Esophagus (tissue), 2 donors: ENCODE measurements at regions not wholly inside any gene's neighbourhood (a gene's known extent, or its start where the extent isn't known, plus 50 kb on each side); places are given as distances from the start of the nearest gene placed in this dataset.
"Not testable (repeated sequence)": the region's sequence is repeated elsewhere in the genome, so short reads cannot be mapped to it uniquely, and the experiment has no call there.

Experiments used
- H3K27ac ChIP-seq, 2 donors: one replicate each; pipeline ENCODE4 v1.5.1; 2013; ENCODE audit warnings: low read depth in 2 of 2, mild to moderate bottlenecking in 2 of 2, inconsistent platforms in 1 of 2, low read length in 1 of 2, moderate library complexity in 1 of 2
- H3K27me3 ChIP-seq, 2 donors: one replicate each; pipeline ENCODE4 v1.6.1; 2013; ENCODE audit warnings: low read length in 2 of 2, control low read depth in 1 of 2, mild to moderate bottlenecking in 1 of 2; ENCODE audit not compliant: insufficient read depth in 2 of 2, control insufficient read depth in 1 of 2
- H3K36me3 ChIP-seq, 2 donors: one replicate each; pipeline ENCODE4 v1.6.1; 2013; ENCODE audit warnings: low read length in 1 of 2; ENCODE audit not compliant: control insufficient read depth in 2 of 2, insufficient read depth in 2 of 2
- H3K4me1 ChIP-seq, 2 donors: one replicate each; pipeline ENCODE4 v1.6.1; 2013; ENCODE audit warnings: low read length in 1 of 2; ENCODE audit not compliant: control insufficient read depth in 2 of 2, insufficient read depth in 2 of 2
- H3K4me3 ChIP-seq, 2 donors: one replicate each; pipeline ENCODE4 v1.5.1; 2013; ENCODE audit warnings: low read length in 2 of 2, mild to moderate bottlenecking in 2 of 2, low read depth in 1 of 2, moderate library complexity in 1 of 2
- H3K9me3 ChIP-seq, 2 donors: one replicate each; pipeline ENCODE4 v1.6.1; 2013; ENCODE audit warnings: mild to moderate bottlenecking in 2 of 2, low read depth in 1 of 2, low read length in 1 of 2, moderate library complexity in 1 of 2; ENCODE audit not compliant: control insufficient read depth in 2 of 2, insufficient read depth in 1 of 2
- WGBS, 2 donors: extraction: QIAGEN DNeasy Blood & Tissue Kit; methylation state at CpG; one replicate each; pipeline ENCODE4 v1.1.7; 2013; 5-methylcytosine and 5-hydroxymethylcytosine counted together
- donor health status: healthy with polysubstance abuse.
- donor health status: Bipolar disorder and iron deficiency.

DNA sequence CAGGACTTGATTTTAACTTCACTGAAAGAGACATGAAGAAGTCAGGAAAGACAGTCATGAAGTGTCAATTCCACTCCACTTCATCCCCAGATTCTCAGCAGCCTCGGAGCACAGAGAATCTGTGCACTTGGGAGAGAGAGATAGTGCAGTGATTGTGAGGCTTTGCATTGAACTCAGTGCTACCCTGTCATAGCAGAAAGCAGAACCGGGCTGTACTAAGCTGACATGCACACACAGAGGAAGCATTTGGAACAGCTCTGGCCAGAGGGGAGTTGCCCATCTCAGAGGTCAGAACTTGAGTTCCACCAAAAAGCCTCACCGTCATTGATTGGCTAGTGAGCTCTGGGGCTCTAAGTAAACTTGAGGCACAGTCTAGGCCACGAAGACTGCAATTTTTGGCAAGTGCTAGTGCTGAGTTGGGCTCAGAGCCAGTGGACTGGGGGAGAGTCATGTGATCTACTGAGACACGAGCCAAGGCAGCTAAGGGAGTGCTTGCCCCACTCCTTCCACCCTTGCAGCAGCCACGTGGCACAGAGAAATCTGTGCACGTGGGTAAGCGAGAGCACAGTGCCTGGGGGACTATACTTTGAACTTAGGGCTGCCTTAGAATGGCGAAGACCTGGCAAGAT is 810.2 kb upstream of the ADAMTS5 start:
- H3K27ac ChIP-seq = no peak overlapping the region
- H3K9me3 ChIP-seq = no peaks in the 10 kb centered on the region
- no peak overlapping the region for H3K4me3 ChIP-seq
- WGBS, 2 donors = 44 to 51% methylated on average over 9 of the region's 9 CpGs
- peaks cover 0 to 3% of the 10 kb centered on the region in 2 donors for H3K4me1 ChIP-seq
- H3K27me3 ChIP-seq = no peaks in the 10 kb centered on the region
- H3K36me3 ChIP-seq = no peaks in the 10 kb centered on the region

GRCh38 chr21:27772816-27773215 is 805.9 kb upstream of the ADAMTS5 start:
- Histone ChIP-seq H3K9me3 (no peaks in the 10 kb centered on the region), H3K4me1 (peaks cover 0 to 3% of the 10 kb centered on the region in 2 donors), H3K36me3 (no peaks in the 10 kb centered on the region), H3K27me3 (no peaks in the 10 kb centered on the region), H3K4me3 (no peak overlapping the region), H3K27ac (no peak overlapping the region)

- H3K36me3 ChIP-seq = no peaks in the 10 kb centered on the region
- H3K4me3 ChIP-seq = no peak overlapping the region
- H3K4me1 ChIP-seq = peaks cover 0 to under 1% of the 10 kb centered on the region in 2 donors
- no peaks in the 10 kb centered on the region for H3K9me3 ChIP-seq
- WGBS, 2 donors = 78 to 84% methylated on average over 5 of the region's 5 CpGs
- H3K27ac ChIP-seq = no peak overlapping the region
- H3K27me3 ChIP-seq = no peaks in the 10 kb centered on the region
Observed at GRCh38 chr21:27771938-27772483, 805.1 kb upstream of the ADAMTS5 start.

- 85 to 89% methylated on average over 2 of the region's 2 CpGs for WGBS, 2 donors
Observed at GRCh38 chr21:27769763-27770162, 802.9 kb upstream of the ADAMTS5 start.

GRCh38 chr21:27768046-27768637 is 801.3 kb upstream of the ADAMTS5 start:
- not testable (repeated sequence) for H3K27ac ChIP-seq, H3K4me3 ChIP-seq
- WGBS, 2 donors = 88 to 91% methylated on average over 5 of the region's 5 CpGs

More at GRCh38 chr21:27769763-27770162, 802.9 kb upstream of the ADAMTS5 start:
- no peaks in the 10 kb centered on the region for H3K27me3 ChIP-seq
- no peak overlapping the region for H3K27ac ChIP-seq
- no peaks in the 10 kb centered on the region for H3K36me3 ChIP-seq
- H3K9me3 ChIP-seq = no peaks in the 10 kb centered on the region
- H3K4me3 ChIP-seq = no peak overlapping the region
- no peaks in the 10 kb centered on the region for H3K4me1 ChIP-seq

GRCh38 chr21:27764056-27764455 is 797.2 kb upstream of the ADAMTS5 start:
- Histone ChIP-seq H3K4me1 (no peaks in the 10 kb centered on the region), H3K4me3 (no peak overlapping the region), H3K27me3 (no peaks in the 10 kb centered on the region), H3K36me3 (no peaks in the 10 kb centered on the region), H3K9me3 (no peaks in the 10 kb centered on the region), H3K27ac (no peak overlapping the region)
- WGBS, 2 donors = 78 to 90% methylated on average over 1 of the region's 1 CpG

More at GRCh38 chr21:27768046-27768637, 801.3 kb upstream of the ADAMTS5 start:
- H3K36me3 ChIP-seq, H3K9me3 ChIP-seq, H3K27me3 ChIP-seq, H3K4me1 ChIP-seq: not testable (repeated sequence)

DNA sequence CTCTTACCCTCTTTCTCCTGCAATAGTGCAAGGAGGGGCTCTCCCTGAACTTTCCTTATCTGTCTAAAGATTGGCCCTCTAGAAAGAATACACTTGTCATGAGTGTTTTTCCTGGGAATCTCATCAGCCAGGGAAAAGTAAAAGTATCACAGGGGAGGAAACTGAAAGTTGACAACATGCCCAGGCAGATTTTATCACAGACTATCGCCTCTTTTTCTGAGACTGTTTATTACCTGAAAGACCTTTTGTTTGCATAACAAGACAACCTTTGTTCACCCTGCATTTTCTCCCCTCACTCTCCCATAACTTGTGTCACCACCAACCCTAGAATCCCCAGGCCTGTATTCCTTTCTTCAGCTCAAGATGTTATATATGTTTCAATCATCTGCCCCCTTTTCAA is 794.7 kb upstream of the ADAMTS5 start:
- no peaks in the 10 kb centered on the region for H3K27me3 ChIP-seq
- H3K4me3 ChIP-seq = no peak overlapping the region
- WGBS, 2 donors = 17 to 29% methylated on average over 1 of the region's 1 CpG
- no peaks in the 10 kb centered on the region for H3K9me3 ChIP-seq
- no peak overlapping the region for H3K27ac ChIP-seq
- H3K36me3 ChIP-seq = no peaks in the 10 kb centered on the region
- H3K4me1 ChIP-seq = no peaks in the 10 kb centered on the region

DNA sequence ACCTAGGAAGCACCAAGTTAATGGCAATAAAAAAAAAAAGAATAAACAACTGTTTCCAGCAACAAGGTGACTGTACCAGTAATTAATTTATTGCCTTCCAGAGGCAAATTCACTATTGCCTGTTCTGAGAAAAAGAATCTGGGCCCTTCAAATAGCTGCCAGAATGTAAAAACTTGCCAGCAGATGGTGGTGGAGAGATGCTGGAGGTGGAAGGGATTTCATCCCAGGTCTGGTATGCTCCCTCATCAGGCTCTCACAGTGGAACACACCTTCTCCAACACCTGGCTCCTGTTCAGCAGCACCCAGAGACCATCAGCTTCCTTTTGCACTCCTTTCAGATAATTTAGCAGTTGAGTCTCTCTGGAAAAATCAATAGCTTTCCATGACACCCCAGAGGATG is 792.9 kb upstream of the ADAMTS5 start:
- no peak overlapping the region for H3K4me3 ChIP-seq
- H3K36me3 ChIP-seq = no peaks in the 10 kb centered on the region
- H3K27me3 ChIP-seq = no peaks in the 10 kb centered on the region
- H3K4me1 ChIP-seq = no peaks in the 10 kb centered on the region
- H3K9me3 ChIP-seq = no peaks in the 10 kb centered on the region
- H3K27ac ChIP-seq = no peak overlapping the region

GRCh38 chr21:27759091-27759659 is 792.3 kb upstream of the ADAMTS5 start:
- no peak overlapping the region for H3K27ac ChIP-seq

DNA sequence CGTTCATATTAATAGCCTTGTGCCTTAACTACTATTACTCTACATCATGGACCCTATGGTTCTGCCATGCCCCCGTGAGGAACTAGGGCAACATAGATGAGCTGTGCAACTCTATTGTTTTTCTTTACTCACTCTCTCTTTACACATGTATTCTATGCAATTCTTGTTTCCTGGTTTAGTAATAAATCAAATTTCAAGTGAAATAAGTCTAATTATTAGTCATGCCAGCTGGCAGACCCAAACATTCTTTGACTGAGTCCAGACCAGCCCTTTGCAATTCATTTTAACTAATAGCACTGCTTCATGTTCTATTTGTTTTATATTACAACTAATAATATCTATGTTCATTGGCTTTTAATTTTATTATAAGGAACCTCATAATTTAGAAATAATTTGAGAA is 789.3 kb upstream of the ADAMTS5 start:
- 65 to 83% methylated on average over 2 of the region's 2 CpGs for WGBS, 2 donors
- H3K27ac ChIP-seq = no peak overlapping the region
- H3K4me1 ChIP-seq = no peaks in the 10 kb centered on the region
- no peaks in the 10 kb centered on the region for H3K9me3 ChIP-seq
- H3K36me3 ChIP-seq = no peaks in the 10 kb centered on the region
- H3K4me3 ChIP-seq = no peak overlapping the region
- no peaks in the 10 kb centered on the region for H3K27me3 ChIP-seq

More at GRCh38 chr21:27759091-27759659, 792.3 kb upstream of the ADAMTS5 start:
- Histone ChIP-seq H3K4me1 (no peaks in the 10 kb centered on the region), H3K36me3 (no peaks in the 10 kb centered on the region), H3K9me3 (no peaks in the 10 kb centered on the region), H3K4me3 (no peak overlapping the region), H3K27me3 (no peaks in the 10 kb centered on the region)
- 83 to 85% methylated on average over 11 of the region's 11 CpGs for WGBS, 2 donors
